Osteoblast (primary cell): ENCODE measurements at regions not wholly inside any gene's neighbourhood (a gene's known extent, or its start where the extent isn't known, plus 50 kb on each side); places are given as distances from the start of the nearest gene placed in this dataset.
"Not testable (repeated sequence)": the region's sequence is repeated elsewhere in the genome, so short reads cannot be mapped to it uniquely, and the experiment has no call there.

Experiments used
- DNase-seq: peaks from one replicate; pipeline ENCODE4 v3.0.0; 2011; ENCODE audit warnings: low spot score, mixed read lengths; ENCODE audit not compliant: insufficient read length; ENCODE audit errors: missing footprints
- H2AFZ ChIP-seq: 2 replicates; pipeline ENCODE4 v1.6.0; 2011; ENCODE audit warnings: mild to moderate bottlenecking, low read length
- H3K27ac ChIP-seq: 2 replicates; pipeline ENCODE4 v1.5.1; 2011; ENCODE audit warnings: mild to moderate bottlenecking, low read depth, low read length, moderate library complexity
- H3K27me3 ChIP-seq: 2 replicates; pipeline ENCODE4 v1.6.0; 2012; ENCODE audit warnings: mild to moderate bottlenecking, control low read depth, inconsistent platforms, low read length, moderate library complexity; ENCODE audit not compliant: insufficient read depth
- H3K36me3 ChIP-seq: 2 replicates; pipeline ENCODE4 v1.5.1; 2011; ENCODE audit warnings: mild to moderate bottlenecking, low read length, control low read depth, moderate library complexity; ENCODE audit not compliant: insufficient read depth
- H3K4me1 ChIP-seq: 2 replicates; pipeline ENCODE4 v1.5.1; 2011; ENCODE audit warnings: mild to moderate bottlenecking, low read length, control low read depth, moderate library complexity; ENCODE audit not compliant: insufficient read depth
- H3K4me2 ChIP-seq: 2 replicates; pipeline ENCODE4 v1.6.0; 2011; ENCODE audit warnings: mild to moderate bottlenecking, low read length; ENCODE audit not compliant: insufficient read depth
- H3K4me3 ChIP-seq: fragments of 200-600 bp; sonication (generic); 3 replicates; pipeline ENCODE4 v1.5.1; 2012; ENCODE audit warnings: mild to moderate bottlenecking, low read length, inconsistent platforms; ENCODE audit not compliant: insufficient read depth
- H3K79me2 ChIP-seq: 2 replicates; pipeline ENCODE4 v1.6.0; 2012; ENCODE audit warnings: mild to moderate bottlenecking, low read length, control low read depth, inconsistent platforms; ENCODE audit not compliant: insufficient read depth
- H3K9me3 ChIP-seq: 2 replicates; pipeline ENCODE4 v1.5.1; 2011; ENCODE audit warnings: low read depth, low read length, control low read depth
- H4K20me1 ChIP-seq: 2 replicates; pipeline ENCODE4 v1.6.0; 2012; ENCODE audit warnings: mild to moderate bottlenecking, low read length, control low read depth; ENCODE audit not compliant: insufficient read depth
- TF ChIP-seq, protein P1 (sequence below): IDR thresholded peaks from 2 replicates; pipeline ENCODE4 v1.5.1; 2011; ENCODE audit warnings: mild to moderate bottlenecking, low read depth, low read length, moderate library complexity; ENCODE audit errors: extremely low read depth

GRCh38 chr1:242602001-242602400, 77.5 kb upstream of the PLD5 start:
- TF ChIP-seq, protein P1, sequence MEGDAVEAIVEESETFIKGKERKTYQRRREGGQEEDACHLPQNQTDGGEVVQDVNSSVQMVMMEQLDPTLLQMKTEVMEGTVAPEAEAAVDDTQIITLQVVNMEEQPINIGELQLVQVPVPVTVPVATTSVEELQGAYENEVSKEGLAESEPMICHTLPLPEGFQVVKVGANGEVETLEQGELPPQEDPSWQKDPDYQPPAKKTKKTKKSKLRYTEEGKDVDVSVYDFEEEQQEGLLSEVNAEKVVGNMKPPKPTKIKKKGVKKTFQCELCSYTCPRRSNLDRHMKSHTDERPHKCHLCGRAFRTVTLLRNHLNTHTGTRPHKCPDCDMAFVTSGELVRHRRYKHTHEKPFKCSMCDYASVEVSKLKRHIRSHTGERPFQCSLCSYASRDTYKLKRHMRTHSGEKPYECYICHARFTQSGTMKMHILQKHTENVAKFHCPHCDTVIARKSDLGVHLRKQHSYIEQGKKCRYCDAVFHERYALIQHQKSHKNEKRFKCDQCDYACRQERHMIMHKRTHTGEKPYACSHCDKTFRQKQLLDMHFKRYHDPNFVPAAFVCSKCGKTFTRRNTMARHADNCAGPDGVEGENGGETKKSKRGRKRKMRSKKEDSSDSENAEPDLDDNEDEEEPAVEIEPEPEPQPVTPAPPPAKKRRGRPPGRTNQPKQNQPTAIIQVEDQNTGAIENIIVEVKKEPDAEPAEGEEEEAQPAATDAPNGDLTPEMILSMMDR: no peak
- DNase-seq: peak; percentile 25
- Histone ChIP-seq H3K36me3 (no peaks in the 10 kb centered on the region), H3K4me3 (no peak overlapping the region), H2AFZ (no peak overlapping the region), H3K79me2 (no peaks in the 10 kb centered on the region), H3K4me1 (no peaks in the 10 kb centered on the region), H4K20me1 (no peaks in the 10 kb centered on the region), H3K9me3 (no peaks in the 10 kb centered on the region), H3K4me2 (no peak overlapping the region), H3K27me3 (no peaks in the 10 kb centered on the region), H3K27ac (no peak overlapping the region)

- not testable (repeated sequence) for H3K79me2 ChIP-seq, H4K20me1 ChIP-seq, H2AFZ ChIP-seq, DNase-seq, H3K4me1 ChIP-seq, H3K27me3 ChIP-seq, H3K27ac ChIP-seq, H3K9me3 ChIP-seq, H3K4me3 ChIP-seq, H3K4me2 ChIP-seq, H3K36me3 ChIP-seq
Measured at GRCh38 chr1:242593756-242594155, 69.3 kb upstream of the PLD5 start.

DNA sequence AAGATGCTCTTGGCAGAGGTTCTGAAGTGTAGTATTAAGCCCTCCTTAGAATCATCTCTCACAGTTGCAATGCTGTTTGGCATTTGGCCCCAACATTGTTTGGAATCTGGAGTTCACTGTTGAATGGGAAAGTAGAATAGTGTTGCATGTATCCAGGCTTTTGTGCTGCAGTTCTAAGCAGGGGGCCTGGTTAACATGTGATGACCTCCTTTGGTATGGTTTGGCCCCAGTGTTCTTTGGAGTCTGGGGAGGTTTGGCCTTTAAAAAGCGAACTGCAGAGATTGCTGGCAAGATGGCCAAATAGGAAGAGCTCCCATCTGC, 61.8 kb upstream of the PLD5 start:
- Histone ChIP-seq H3K9me3 (no peaks in the 10 kb centered on the region), H3K79me2 (no peaks in the 10 kb centered on the region), H2AFZ (no peak overlapping the region), H3K4me2 (no peak overlapping the region), H3K4me3 (no peak overlapping the region), H3K4me1 (no peaks in the 10 kb centered on the region), H3K27me3 (no peaks in the 10 kb centered on the region), H3K27ac (no peak overlapping the region), H3K36me3 (no peaks in the 10 kb centered on the region), H4K20me1 (no peaks in the 10 kb centered on the region)
- no peak for DNase-seq
- TF ChIP-seq, protein P1: no peak

- no peaks in the 10 kb centered on the region for H3K36me3 ChIP-seq
- H2AFZ ChIP-seq: no peak overlapping the region
- no peaks in the 10 kb centered on the region for H3K9me3 ChIP-seq
- DNase-seq: no peak
- H3K79me2 ChIP-seq: no peaks in the 10 kb centered on the region
- no peak overlapping the region for H3K27ac ChIP-seq
- no peaks in the 10 kb centered on the region for H3K27me3 ChIP-seq
- TF ChIP-seq, protein P1: no peak
- H3K4me1 ChIP-seq: no peaks in the 10 kb centered on the region
- no peak overlapping the region for H3K4me3 ChIP-seq
- H4K20me1 ChIP-seq: no peaks in the 10 kb centered on the region
- H3K4me2 ChIP-seq: no peak overlapping the region
Measured at GRCh38 chr1:242585616-242586359, 61.3 kb upstream of the PLD5 start.
